HG03025 (cell line): ENCODE measurements at regions not wholly inside any gene's neighbourhood (a gene's known extent, or its start where the extent isn't known, plus 50 kb on each side); places are given as distances from the start of the nearest gene placed in this dataset.

Source experiments
- ATAC-seq: cut with Tn5 transposase; IDR thresholded peaks from one replicate; pipeline ENCODE4 v1.9.1; 2021; ENCODE audit warnings: mild to moderate bottlenecking, moderate library complexity; ENCODE audit not compliant: unreplicated experiment, low FRiP score

DNA sequence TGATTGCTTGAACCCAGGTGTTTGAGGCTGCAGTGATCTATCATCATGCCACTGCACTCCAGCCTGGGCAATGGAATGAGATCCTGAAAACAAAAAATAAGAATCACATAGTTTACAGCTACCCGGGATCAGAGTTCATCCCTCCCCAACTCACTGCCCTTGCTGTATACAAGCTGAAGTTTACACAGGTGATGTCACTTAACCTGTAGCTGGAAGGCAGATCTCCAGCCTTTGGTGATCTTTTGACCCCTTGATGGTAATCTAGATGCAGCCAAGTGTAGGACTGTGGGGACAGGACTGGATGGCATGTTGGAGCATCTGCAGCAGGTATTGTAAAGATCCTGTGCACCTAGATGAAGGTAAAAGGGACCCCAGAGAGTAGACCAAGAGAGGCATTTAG lies 66.7 kb upstream of the SLC14A2 start:
- ATAC-seq = no peak

DNA sequence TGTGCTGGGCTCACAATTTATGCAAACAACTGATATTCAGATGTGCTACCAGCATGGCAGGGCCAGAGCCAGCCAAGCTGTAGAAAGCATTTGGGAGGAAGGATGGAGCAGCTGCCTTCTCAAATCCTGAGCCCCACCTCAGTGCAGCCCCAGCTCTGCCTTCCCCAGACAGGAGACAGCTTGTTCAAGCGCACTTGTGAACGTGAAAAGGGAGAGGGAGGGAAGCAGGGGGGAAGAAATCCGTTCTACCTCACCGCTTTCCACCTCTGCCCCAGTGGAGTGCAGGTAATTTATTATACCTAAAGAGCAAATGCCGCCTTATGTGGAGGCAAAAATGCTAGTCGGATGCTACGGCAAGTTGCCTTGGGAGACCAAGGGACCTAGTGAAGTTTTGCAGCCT lies 66.0 kb upstream of the SLC14A2 start:
- no peak for ATAC-seq

DNA sequence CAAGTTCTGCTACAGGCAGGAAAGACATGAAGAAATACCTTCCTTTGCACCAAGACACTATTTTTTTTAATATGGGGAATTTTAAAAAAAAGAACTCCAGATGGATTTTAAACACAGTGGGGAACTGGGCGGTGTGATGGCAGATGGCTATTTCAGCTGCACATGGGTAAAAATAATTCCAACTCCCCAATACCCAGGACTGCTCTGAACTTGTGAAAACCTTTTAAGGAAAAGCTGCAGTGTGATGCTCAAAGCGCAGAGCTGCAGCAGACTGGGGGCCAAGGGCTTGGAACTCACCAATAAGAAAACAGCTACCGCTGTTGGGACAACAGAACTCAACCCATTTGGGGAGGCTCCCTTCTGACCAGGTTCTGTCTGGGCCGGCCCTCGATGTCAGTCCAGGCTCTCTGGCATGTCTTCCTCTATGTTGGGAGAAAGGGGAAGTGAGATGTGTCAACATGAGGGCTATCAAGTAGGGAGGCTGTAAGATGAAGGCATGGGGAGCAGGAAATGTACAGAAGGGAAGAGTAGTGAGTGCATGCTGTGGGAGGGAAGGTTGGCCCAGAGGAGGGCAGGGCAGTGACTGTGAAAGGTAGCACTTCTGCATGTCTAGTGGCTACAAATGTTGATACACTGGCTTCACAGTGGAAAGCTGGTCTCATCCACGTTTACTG lies 64.0 kb upstream of the SLC14A2 start:
- no peak for ATAC-seq

DNA sequence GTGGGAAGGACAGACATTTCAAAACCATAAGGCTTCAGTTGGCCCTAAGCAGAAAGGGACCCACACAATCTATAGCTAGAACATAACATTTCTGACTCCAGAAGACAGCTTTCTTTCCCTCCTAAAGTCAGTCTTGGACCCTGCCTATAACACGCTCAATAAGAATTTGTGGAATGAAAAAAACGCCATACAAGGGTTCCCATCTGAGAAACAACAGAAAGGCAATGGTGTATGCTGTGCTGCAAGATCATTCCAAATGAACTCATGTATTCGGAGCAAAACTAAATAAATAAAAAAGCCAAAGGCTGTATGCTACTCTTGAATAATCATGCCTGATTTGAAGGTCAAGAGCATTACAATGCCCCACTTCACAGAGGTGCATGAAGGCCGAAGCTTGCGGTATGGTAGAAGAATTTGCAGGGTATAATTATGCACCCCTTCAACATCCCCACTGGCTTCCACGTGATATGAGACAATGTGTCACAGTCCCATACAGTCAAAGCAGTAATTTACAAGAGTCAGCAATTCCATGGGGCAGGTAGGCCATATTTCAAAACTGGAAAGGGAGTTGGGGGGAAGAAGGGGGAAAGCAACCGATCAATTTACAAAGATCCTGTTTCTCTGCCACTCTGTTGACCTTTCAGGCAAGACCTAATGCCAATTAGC lies 61.4 kb upstream of the SLC14A2 start:
- no peak for ATAC-seq

DNA sequence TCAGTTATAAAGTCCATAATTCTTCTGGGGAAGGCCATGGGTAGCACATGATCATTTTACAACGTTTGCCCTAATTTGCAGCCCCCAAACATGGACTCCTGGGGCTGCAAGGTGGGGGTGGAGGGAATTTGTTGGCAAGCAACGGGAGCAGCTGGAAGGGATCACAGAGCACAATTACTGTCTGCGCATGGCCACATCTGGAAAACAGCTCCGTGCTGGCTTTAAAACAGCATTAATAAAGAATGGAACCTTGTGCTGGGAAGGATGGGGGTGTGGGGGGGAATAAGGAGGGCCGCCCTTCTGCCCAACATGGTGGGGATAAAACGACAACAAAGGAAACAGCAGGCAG lies 60.9 kb upstream of the SLC14A2 start:
- ATAC-seq = no peak

DNA sequence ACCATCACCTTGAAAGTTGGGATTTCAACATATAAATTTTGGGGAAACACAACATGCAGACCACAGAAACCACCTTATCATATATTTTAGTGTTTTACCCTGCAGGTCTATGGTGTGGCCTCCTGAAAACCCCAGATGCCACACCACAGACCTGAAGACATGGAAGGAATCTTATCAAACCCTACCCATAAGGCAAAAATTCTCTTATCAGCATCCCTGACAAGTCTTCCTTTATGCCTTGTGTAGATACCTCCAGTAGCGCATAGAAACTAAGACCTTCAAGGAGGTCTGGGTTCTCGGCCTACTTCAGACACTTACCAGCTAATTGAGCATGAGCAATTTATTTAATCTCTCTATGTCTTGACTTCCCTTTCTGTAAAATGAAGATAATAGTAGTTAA lies 59.1 kb upstream of the SLC14A2 start:
- ATAC-seq = no peak

DNA sequence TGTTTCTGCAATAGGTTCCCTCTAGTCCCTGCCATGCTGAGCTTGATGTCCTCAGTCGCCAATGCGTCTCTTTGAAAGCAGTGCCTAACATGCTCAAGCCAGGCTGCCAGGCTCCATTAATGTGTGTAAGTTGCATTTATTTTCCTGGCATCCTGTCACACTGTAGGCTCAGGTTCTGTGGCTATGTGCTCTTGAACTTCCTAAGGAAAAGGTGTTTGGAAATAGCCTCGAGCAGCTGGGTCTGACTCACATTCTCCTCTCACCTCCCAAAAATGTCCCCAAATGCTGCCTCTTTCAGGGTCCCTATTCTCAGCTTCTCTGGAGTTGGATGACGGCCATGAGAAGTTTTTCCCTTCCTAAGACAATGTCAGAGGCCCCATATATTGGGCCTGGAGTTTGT lies 58.0 kb upstream of the SLC14A2 start:
- no peak for ATAC-seq

DNA sequence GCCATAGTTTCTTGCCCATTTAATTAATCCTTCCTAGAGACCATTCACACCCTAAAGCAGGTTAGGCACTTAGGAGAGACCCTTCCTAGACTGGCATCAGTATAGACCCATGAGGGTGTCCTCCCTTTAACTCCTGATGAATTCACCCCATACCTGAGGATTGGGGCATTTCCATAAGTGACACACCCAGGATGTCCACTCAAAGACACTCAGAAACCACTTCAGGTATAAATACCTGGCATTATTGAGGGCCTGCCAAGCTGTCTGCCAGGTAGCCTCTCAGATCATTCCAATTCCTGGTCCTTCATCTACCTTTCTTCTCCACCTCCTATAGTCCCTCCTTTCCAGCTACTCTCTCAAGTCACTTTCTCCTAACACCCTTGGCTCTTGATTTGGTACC lies 57.5 kb upstream of the SLC14A2 start:
- ATAC-seq = no peak

DNA sequence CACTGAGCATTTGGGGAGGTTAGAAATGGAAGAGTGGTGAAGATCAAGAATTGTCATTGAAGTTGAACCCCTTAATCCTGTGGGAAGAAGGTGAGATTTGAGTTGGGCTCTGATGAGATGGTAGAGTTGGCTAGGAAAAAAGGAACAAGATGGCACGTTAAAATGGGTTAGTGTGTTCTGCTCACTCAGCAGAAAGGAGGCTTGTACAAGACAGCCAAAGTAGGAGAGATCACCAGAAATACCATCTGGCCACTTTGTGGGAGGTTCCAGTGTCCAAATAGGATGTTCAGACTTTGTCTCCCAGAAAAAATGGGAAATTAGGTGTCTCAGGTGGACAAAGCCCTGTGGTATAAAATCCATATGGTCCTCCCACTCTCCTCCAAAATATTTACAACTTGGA lies 56.0 kb upstream of the SLC14A2 start:
- no peak for ATAC-seq

DNA sequence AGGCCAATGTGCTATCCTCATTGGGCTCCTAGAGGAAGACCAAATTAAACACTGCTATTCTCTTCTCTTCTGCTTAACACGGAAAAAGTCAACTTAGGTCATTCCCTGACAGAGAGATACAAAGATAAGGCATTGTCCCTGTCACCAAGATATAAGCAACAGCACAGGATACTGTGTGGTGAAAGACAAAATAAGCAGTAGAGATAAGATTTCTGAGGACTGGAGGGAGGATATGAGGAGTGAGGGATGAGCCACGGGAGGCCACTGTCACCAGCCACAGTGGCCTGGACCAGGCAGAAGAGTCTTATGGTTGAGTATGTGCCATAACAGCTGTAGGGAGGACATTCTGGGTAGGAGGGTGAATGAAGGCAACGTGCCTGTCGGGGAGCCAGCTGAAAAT lies 54.4 kb upstream of the SLC14A2 start:
- no peak for ATAC-seq

DNA sequence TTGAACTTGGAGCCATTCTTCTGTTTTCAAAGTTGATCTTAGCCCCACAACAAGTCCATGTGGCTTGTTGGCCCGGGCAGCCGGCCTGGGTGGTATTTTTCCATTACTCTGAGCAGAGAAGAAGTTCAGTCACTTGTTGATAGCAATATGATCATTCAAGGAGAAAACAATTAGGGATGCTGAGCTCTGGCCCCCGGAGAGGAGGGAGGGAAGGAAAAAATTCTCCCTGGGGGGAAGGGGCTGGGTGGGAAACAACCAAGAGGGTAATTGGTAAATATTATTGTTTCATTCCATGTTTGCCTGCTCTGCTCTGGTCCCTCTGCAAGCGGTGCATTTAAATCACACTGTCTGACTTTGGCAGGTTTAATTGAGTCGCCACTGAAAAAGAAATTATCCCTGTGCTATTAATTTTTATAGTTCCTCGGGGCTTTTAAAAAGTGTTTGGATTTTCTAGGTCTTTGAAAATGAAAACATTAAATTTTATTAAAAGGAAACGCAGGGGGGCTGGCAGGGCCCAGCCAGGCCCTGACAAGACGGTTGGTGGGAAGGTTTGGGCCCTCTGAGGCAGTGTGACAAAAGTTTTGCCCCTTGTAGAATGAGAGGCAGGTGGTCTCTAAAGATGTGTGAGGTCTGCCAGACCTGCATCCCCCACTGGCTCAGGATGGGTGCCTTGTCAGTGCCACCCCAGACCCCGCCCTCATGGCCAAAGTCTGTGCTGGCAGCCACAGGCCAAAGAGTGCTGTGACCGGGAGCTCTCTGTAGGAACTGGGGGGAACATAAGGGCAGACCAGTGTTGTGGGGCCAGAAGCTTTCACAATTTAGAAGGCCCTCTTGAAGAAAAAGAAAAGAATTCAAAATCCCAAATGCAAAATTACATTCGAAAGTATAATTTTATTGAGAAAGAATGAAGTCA lies 52.5 kb upstream of the SLC14A2 start:
- no peak for ATAC-seq

DNA sequence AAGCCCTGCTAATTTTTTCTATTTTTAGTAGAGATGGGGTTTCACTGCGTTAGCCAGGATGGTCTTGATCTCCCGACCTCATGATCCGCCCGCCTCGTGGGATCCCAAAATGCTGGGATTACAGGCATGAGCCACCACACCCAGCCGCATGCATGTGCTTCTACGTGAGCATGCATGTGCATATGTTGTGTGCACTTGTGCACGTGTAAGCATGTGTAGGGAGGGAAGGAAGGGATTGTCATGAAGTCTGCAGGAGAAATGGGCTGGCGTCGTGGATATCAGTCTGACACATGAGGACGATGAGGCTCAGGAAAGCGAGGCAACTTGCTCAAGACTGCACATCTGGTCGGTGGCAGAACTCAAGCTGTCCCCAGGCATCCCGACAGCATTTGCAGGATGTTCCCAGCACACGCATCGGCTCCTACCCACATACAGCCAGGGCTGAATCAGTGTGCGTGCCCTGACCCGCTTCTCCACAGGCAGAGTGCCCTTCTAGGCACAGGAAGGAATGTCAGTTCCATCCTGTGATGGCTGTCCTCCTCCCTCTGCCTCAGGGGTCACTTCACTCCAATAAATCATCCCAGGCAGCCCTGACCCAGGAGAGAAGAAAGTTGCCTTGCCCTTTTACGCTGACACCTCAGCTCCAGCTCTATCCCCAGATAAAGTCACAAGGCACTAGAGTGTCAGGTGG lies 49.9 kb upstream of the SLC14A2 start:
- ATAC-seq = no peak
